GM19397 (cell line): ENCODE measurements at regions not wholly inside any gene's neighbourhood (a gene's known extent, or its start where the extent isn't known, plus 50 kb on each side); places are given as distances from the start of the nearest gene placed in this dataset.
"Not testable (repeated sequence)": the region's sequence is repeated elsewhere in the genome, so short reads cannot be mapped to it uniquely, and the experiment has no call there.

Experiments
- ATAC-seq: cut with Tn5 transposase; IDR thresholded peaks from one replicate; pipeline ENCODE4 v1.9.1; 2021; ENCODE audit warnings: mild to moderate bottlenecking, moderate library complexity; ENCODE audit not compliant: unreplicated experiment

DNA sequence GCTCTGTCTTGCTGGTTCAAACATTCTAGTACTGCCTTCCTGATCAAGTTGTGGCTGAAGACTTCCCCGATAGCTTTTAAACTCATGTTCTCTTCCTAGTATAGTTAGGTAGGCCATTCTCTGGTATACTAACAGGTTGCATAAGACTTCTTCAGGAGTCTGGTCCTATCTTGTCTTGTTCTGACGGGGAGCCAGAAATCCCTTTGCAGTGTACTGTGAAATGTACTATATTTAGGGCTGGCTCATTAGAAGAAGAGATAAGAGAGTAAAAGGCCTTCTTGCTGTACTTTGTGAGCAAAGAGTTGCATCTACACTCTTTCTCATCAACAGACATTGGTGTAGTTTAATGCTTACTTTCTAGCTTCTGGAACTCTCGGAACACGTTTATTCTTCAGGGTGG, 331.9 kb downstream of the NUP35 start:
- ATAC-seq = no peak

DNA sequence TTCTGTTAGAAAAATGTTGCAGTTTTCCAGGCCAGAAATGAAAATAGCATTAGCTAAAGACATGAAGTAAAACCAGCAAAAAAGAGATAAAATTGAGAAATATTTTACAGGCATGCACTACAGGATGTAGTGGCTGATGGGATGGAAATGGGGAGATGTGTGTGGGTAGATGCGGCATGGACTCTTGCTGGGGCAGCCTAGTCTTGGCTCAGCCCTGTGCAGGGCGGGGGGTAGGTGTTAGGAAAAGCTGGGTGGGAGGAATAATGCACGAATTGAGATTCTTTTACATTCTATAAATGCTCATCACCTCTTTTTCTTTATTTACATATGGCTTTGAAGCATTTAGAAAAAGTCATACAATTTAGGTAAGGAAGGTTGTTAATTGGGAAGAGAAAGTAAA, 334.2 kb downstream of the NUP35 start:
- no peak for ATAC-seq

DNA sequence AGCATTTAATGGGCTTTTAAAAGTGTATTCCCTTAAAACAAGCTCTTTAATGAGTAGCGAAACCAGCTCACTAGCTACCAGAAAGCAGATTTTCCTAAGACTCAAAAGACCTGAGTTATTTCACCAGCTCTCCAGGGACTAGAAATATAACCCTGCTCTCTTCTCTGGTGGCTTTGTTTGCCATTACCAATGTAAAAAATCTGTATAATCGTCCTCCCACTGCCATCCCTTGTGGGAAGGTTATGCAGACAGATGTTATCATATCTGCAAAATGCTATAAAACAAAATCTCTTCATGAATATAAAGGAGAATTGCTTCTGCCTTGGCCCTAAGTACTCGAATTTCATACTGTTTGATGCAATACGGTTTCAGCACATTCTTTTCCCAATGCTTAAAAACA, 335.2 kb downstream of the NUP35 start:
- no peak for ATAC-seq

DNA sequence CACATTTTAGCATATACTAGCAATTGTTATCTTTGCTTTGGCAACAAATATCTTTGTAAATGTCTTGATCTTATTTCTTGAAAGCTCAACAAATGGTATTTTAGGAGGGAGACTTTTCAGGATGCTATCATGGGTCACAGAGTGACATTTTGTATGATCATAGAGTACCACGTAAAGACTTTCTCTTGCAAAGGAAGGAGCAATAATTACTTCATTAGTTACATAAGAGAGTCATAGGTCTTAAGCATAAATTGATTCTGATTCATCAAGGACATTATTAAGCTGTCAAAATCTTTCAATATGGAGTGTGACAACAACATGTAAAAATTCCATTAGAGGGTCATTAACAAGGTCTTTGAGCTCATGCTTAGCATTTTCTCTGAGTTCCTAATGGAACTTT, 339.6 kb downstream of the NUP35 start:
- ATAC-seq = no peak

DNA sequence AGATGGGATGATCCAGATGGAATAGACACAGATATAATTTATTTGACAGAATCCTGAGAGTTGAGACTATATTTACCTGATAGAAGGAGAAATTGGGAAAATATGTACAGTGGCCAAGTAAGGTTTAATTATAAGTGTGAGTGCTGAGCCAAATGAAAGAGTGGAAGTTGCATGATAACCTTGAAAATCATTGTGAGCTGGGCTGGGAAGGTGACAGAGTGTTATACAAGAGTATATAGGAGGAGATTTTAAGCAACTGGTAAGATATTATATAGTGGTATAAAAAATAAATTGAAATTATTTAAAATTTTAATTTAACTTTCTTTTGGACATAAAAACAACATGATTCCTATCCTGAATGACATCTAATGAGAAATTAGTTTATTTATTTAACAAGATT, 340.8 kb downstream of the NUP35 start:
- ATAC-seq = no peak

DNA sequence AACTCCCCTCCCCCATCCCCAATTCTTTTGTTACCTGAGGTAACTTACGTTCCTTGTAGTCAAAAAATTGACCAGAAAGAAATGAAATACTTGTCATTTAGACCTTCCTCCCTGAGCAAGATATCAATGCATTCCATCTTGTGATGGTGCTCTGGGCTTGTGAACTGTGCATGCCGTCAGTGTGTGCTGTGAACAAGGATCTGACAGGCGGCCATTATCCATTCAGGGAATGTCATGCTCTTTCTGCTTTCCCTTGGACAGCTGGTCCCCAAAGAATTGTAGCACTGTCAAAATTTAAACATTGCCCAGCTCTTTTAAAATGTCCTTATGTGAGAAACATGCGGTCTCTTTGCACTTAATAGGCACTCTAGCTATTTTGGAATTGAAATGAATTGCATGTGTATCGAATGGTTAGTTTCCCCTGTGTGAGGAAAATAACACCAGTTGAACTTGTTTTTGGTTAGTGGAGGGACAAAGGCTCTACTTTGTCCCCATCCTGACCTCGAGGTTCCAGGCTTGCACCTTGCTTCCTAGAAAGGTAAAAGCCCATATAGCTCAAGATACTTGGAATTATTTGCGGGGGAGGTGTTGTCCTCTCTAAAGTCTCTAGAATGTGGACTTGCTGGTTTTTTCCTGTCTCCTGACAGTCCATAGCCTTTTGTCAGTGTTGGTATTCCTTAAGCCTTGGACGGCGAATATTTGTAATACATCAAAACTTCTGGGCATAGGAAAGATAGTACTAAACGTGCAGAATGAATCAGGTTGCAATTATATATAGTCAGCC, 350.9 kb downstream of the NUP35 start:
- no peak for ATAC-seq

DNA sequence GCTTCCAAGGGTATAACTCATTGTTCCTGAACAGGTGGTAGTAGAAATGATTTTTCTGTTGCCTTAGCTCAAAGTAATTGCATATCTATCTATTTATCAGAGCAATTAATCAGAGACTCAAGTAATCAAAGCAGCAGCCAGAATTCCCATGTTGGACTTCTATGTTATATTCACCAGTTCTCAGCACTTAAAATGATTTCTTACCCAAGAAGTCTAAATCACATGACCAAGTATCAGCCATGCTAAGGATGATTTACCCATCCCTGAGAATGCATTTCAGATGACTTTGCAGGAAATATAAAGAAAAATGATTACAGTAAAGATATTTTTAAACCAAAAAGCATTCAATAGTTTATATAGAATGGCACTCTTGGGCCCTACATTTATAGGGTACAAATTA, 352.2 kb downstream of the NUP35 start:
- ATAC-seq = no peak

DNA sequence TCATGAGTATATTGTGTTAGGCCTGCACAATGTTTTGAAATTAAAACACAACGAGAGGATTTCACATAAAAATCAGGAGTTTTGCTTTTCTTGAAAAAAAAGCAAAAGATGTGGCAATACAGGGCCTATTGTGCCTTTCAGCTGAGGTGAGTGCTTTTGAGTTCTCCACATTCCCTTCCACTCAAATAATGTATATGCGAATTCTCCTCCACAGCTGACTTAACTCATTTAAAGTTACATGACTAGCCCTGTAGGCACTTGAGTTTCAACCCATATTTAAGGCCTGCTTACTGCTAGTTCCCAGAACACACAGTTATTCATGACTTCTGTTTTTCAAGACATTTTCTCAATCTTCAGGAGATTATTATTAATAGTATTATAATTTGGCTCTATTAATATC, 353.1 kb downstream of the NUP35 start:
- ATAC-seq = no peak

DNA sequence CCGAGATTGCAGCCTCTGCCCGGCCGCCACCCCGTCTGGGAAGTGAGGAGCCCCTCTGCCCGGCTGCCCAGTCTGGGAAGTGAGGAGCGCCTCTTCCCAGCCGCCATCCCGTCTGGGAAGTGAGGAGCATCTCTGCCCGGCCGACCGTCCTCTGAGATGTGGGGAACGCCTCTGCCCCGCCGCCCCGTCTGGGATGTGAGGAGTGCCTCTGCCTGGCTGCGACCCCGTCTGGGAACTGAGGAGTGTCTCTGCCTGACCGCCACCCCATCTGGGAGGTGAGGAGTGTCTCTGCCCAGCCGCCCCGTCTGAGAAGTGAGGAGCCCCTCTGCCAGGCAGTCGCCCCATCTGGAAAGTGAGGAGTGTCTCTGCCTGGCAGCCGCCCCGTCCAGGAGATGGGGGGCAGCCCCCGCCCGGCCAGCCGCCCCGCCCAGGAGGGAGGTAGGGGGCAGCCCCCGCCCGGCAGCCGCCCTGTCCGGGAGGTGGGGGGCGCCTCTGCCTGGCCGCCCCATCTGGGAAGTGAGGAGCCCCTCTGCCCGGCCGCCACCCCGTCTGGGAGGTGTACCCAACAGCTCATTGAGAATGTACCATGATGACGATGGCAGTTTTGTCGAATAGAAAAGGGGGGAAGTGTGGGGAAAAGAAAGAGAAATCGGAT, 354.8 kb downstream of the NUP35 start:
- not testable (repeated sequence) for ATAC-seq

DNA sequence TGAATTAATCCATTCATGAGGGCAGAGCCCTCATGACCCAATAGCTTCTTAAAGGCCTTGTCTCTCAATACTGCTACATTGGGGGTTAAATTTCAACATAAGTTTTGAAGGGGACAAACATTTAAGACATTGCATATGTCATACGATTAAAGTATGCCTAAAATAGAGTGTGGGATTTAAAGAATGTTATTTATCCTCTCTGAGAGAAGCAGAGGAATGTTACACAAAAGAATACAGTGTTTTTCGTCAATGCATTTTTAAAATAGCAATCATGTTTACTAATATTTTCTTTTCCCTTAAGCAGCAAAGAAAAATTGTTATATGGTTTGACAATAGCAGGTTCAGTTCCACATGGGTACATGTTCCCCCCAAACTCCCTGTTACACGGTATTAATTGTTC, 363.1 kb downstream of the NUP35 start:
- ATAC-seq = no peak

DNA sequence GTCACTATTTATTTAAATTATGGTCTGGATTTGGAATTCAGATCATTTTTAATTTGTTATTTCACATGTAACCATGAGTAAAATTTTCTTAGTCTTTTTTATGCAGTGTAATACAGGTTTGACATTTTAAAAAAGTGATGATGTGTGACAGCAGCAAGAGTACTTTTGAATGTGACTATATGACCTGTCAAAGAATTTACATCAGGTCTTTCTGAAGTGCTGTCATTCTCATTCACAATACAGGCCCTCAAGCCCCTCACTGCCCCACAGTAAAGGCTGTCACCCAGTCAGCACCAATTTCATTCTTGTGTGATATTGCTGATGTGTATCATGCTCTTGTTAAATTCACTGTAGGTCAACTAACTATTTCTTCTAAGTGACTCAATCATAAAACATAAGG, 364.2 kb downstream of the NUP35 start:
- ATAC-seq = no peak

DNA sequence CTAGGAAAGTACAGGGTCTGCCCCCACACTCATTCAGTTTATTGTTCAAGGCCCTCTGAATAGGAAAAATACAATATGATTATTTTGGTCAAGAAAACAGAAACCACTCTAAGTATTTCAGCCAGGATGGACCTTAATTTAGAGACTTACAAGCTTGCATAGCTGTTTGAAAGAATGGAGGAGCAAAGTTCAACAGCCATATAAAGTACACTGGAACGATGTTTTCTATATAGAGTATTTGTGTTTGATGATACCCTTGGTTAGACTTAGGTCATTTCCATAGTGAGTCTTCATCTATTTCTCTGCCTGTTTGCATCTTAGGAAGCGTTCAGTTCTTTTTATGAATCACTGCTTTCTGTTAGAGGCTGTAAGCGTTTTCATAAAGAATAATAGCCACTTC, 366.2 kb downstream of the NUP35 start:
- no peak for ATAC-seq

DNA sequence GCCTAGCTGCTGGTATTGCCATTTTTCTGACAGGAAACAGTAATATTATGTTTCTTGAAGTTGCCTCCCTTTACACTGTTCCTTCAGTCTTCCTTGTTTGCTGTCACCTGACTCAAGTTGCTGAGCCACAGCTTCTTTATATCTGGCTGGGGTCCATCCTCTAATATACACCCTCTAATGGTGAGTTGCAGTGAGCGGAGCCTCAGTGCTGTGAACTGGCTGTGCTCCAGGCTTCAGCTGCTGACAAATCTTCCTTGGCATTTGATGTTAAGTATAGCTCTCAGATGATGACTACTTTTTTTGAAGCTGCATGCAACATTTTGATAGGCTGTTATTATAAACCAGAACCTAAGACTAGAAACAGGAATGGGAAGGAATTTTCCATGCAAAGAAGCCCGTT, 366.7 kb downstream of the NUP35 start:
- ATAC-seq = no peak

DNA sequence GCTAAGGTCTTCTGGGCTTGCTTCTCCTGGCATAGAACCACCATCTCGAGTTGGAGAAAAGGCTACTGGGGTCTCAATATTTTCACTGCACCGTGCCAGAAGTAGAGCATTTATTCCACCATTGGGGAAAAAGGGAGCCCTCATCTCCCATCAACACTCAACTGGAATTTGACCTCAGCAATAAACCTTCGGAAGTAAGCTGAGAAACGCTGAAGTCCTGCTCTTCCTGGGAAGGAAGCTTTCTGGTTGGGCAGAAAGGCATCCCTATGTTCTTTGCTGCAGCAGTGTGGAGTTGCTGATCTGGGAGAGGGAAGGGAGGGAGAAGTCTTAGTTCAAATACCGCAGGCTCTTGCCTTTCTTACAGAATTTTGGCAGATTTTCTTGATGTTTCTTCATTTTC, 368.8 kb downstream of the NUP35 start:
- ATAC-seq = no peak

DNA sequence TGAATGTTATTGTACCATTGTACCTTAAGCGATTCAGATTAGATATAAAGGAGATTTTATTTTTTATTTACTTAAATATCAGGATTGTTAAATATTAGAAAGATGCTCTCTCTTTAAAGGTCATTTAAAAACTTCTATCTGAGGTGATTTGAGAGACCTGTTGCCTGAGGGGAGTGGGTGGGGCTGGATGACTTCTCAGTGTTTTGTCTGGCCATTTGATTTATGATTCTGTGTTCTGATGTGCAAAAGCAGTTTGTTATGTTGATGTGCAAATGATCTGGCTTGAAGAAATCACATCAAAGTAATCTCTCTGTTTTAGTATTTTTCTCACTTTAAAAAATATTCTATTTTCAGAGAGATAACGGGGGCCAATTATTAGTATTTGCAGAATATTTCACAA, 370.8 kb downstream of the NUP35 start:
- ATAC-seq = no peak

DNA sequence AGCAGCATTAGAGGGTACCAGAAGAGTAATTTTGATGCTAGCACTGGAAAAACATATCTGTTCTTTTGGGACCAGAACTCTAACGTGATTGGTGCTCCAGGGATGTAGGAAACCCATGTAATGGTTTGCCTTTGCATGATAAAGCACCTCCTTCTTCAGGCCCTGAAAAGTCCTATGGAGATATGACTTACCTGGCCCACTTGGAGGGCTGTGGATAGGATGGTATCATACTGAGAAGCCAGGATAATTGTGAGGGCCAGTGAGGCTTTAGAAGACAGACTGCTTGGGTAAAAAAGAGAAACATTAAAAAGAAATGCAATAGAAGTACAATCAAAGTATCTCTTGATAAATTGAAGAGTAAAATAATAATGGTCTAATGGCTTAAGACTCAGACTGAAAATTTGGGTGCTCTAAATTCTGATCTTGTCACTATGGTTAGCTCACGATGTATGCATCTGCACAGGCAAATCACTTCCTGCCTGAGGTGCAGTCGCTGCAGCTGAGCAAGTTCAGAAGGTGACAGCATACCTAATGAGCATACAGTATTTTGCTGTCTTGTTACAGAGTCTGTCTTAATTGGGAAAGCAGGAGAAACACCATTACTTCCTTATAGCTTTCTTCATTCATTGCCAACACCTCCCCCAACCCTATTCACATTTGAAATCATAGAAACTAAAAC, 371.5 kb downstream of the NUP35 start:
- ATAC-seq = peak; percentile 99

DNA sequence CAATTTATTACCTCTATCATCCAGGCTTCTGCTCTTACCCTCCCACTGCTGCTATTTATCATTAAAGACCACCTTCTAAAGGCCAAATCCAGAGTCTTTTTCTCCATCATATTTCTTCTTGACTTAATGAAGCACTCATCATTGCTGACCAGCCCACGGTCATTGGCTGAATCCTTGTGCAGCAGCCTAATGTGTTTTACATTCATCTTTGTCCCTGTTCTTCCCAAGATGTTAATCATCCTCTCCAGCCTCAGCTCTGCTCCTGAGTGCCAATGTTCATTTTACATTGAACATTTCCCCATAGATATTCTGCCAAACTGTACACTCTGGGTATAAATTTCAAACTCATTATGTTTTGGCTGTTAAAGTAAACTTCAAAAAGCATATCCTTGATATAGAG, 373.6 kb downstream of the NUP35 start:
- ATAC-seq = no peak

DNA sequence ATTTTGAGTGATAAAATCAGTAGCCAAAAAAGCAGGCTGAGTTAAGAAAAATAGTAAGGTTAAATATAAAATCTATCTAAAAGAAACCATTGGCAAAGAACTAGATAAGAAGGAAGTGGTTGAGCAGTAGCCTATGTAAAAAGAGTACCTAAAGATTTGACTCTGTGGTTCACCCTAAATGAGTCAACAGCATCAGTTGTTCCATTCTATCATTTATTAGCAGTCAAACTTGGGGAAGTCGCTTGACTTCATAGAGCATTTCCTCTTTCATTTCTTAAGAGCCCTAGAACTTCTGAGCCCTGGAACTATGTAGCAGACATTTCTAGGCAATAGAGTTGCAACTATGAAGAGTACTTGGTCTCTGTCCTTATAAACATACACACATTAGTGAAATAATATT, 381.7 kb downstream of the NUP35 start:
- ATAC-seq = peak; percentile 91

DNA sequence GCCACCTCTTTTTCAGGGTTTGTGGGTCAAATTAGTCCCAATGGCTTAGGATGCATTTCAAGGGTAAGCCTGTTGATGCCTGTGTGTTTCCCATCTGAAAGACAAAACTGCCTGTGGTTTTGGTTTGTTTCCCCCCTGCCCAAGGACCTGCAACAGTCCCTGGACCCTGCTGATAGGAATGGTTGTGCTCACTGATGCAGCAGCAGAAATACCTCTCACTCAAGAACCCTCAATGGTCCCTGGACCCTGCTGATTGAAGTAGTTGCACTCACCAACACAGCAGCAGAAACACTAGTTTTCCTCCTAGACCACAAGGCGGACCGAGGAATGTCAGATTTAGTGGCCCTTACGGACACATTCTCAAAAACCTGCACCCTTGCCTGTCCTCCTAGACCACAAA, 386.9 kb downstream of the NUP35 start:
- ATAC-seq = no peak

DNA sequence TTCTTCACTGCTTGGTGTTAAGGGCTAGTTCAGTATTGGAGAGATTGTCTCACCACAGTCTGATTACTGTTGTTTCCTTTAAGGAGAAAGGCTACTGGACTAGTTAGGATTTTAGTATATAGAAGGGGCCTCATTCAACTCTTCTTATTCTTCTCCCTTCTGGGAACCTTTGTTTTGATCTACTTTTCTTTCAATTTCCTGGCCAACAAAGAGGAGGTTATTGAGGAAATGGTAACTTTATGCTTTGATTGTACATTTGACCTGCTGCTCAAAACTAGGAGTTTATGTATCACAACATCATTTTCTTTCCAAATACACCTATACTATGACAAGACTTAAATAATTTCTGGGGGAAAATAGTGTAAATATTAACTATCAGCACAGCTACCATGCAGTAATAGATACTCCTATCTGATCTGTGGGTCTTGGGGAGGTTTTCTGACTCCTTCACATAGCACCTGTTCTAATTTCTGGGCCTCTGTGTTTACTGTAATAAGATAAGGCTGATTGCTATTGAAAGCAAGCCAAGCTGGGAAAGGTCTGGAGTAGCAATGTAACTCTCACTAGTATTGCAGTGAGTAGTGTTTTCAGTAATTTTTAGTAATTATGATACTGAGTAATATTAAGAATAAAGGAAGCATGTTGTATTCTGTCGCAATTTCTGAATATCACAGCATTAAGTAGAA, 395.3 kb downstream of the NUP35 start:
- ATAC-seq = no peak

DNA sequence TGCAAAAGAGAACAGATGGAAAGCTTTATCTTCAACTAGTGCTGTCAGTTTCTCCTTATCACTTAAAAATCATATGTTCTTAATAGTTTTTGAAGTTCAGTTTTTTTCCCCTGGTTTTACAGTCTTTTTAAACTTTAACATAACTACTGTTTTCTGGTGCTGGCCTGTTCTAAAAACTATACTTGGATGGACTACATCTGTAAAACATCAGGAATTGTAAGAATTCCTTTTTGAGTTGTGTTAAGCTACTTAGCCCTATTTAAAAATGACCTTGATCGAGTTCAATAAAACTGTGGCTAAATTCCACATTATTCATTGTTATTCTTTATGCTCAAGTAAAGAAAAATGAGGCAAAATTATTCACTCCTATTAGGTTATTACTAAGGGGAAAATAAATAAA, 397.7 kb downstream of the NUP35 start:
- no peak for ATAC-seq
